HepG2 (cell line): ENCODE measurements at regions not wholly inside any gene's neighbourhood (a gene's known extent, or its start where the extent isn't known, plus 50 kb on each side); places are given as distances from the start of the nearest gene placed in this dataset.

Experiments used
- FOXP1 ChIP-seq, 2 experiments: fragments of 450-650 bp in 1 of 2; IDR thresholded peaks; 2 replicates each; pipeline ENCODE4 v1.6.1; 2017 to 2018; ENCODE audit warnings: antibody characterized with exemption in 1 of 2
- TAF1 ChIP-seq: sonication (generic); formaldehyde crosslinking; IDR thresholded peaks from 2 replicates; pipeline ENCODE4 v1.4.0; 2020; ENCODE audit warnings: missing genetic modification reagents
- ZNF788 ChIP-seq: sonication (generic); formaldehyde crosslinking; IDR thresholded peaks from 2 replicates; pipeline ENCODE4 v1.5.0; 2020; ENCODE audit warnings: mild to moderate bottlenecking, missing genetic modification reagents, borderline replicate concordance

- no peak for TF ChIP-seq TAF1 (CRISPR knock-in tag)
- no peak for TF ChIP-seq FOXP1 (IDR thresholded peaks at IDR 0.05)
- TF ChIP-seq FOXP1 (CRISPR knock-in tag; IDR thresholded peaks at IDR 0.05): no peak
- no peak for TF ChIP-seq ZNF788 (CRISPR knock-in tag)
Observed at GRCh38 chr7:94174956-94175355, 170.8 kb upstream of the BET1 start.
